SK-N-MC (cell line): ENCODE measurements at regions not wholly inside any gene's neighbourhood (a gene's known extent, or its start where the extent isn't known, plus 50 kb on each side); places are given as distances from the start of the nearest gene placed in this dataset.

ENCODE experiments used
- EZH2 ChIP-seq: fragments of 200-600 bp; sonication (generic); IDR thresholded peaks from one replicate; pipeline ENCODE4 v1.6.1; 2017; ENCODE audit warnings: antibody characterized with exemption
- FOXP2 ChIP-seq: optimal IDR thresholded peaks from 2 replicates; pipeline ENCODE3; 2011; ENCODE audit warnings: mild to moderate bottlenecking, moderate library complexity; ENCODE audit not compliant: insufficient read depth; ENCODE audit errors: extremely low read length, control extremely low read depth
- POLR2AphosphoS5 ChIP-seq: IDR thresholded peaks from 2 replicates; pipeline ENCODE4 v1.6.1; 2012; ENCODE audit warnings: mild to moderate bottlenecking, low read depth, low read length, borderline replicate concordance

DNA sequence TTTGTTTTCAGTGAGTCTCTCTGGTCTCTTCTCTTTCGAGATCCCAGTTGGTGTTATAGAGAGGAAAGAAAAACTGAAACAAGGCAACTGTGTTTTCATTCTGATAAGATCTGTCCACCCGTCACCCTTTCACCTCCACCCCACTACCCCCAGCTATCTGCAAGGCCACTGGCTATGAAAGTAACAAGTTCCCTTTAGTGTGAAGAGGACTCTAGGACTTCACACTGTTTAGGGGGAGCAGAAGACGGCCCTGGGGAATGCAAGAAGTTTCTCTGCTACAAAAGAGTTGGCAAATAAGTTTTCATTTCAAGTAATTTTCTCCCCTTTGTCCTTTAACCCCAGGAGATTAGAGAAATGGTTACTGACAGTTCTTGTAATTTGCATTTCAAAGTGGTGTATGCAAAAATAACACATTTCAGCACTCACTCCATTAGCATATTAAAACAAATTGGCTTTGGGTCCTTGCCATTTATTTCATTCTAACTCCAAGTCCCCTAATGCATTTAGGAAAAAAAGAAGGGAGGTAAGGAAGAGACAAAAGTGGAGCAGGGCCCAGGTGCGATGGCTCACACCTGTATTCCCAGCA, 79.6 kb upstream of the PPM1J start:
- TF ChIP-seq POLR2AphosphoS5 = no peak
- no peak for TF ChIP-seq EZH2
- TF ChIP-seq FOXP2 = no peak
